KOPT-K1 (cell line): ENCODE measurements at regions not wholly inside any gene's neighbourhood (a gene's known extent, or its start where the extent isn't known, plus 50 kb on each side); places are given as distances from the start of the nearest gene placed in this dataset.

Source experiments
- H3K27ac ChIP-seq: fragments of 200-600 bp; sonication (generic); 2 replicates; pipeline ENCODE4 v1.5.1; 2016; ENCODE audit warnings: antibody characterized with exemption, mild to moderate bottlenecking, low read depth, low read length; ENCODE audit not compliant: poor library complexity, severe bottlenecking
- H3K36me3 ChIP-seq: fragments of 200-600 bp; sonication (generic); 2 replicates; pipeline ENCODE4 v1.5.1; 2017; ENCODE audit warnings: antibody characterized with exemption, mild to moderate bottlenecking, low read length, moderate library complexity; ENCODE audit not compliant: insufficient read depth
- H3K9me3 ChIP-seq: fragments of 200-600 bp; sonication (generic); 2 replicates; pipeline ENCODE4 v1.5.1; 2017; ENCODE audit warnings: antibody characterized with exemption, low read length, mild to moderate bottlenecking; ENCODE audit not compliant: insufficient read depth, poor library complexity, severe bottlenecking

GRCh38 chr6:100255701-100256100, 209.0 kb downstream of the SIM1 start:
- H3K27ac ChIP-seq = no peak overlapping the region
- H3K9me3 ChIP-seq = no peaks in the 10 kb centered on the region
- no peaks in the 10 kb centered on the region for H3K36me3 ChIP-seq

GRCh38 chr6:100247123-100247522, 217.6 kb downstream of the SIM1 start:
- Histone ChIP-seq H3K27ac (no peak overlapping the region), H3K36me3 (no peaks in the 10 kb centered on the region), H3K9me3 (no peaks in the 10 kb centered on the region)

DNA sequence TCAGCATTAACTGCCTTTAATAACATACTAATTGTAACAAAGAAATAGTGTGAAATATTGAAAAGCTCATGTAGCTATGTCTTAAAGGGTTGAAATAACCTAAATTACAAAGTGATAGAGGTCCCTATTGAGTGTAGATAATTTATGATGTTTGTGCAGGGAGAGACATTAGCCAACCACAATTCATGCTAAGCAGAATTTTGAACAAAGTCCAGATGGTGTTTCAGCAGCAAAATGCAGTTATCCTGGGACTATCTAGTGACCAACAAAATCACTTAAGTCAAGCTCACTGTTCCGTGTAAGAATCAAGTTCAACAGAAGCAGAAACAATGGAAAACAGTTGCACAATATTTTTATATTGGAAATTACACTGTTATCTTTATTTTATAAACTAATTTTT, 218.5 kb downstream of the SIM1 start:
- Histone ChIP-seq H3K27ac (no peak overlapping the region), H3K9me3 (no peaks in the 10 kb centered on the region), H3K36me3 (no peaks in the 10 kb centered on the region)

- H3K36me3 ChIP-seq = no peaks in the 10 kb centered on the region
- no peaks in the 10 kb centered on the region for H3K9me3 ChIP-seq
- no peak overlapping the region for H3K27ac ChIP-seq
Observed at GRCh38 chr6:100240798-100241197, 223.9 kb downstream of the SIM1 start.

DNA sequence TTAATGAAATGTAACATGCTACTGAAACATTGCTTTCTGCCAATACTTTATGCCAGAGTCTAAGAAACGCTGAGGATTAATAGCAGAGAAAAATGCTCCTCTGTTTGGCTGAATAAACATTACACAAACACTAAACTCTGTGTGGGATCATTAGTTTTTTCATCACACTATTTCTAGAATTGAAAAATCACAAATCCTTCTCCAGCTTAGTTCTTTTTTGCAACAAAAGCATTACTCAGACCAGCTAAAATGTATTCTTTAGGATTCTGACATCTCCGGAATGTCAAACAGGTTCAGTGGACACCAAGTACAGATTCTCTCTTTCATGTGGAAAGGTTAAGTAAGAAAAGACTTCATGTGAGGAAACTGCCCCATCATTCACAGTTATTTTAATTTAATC, 226.9 kb downstream of the SIM1 start:
- H3K9me3 ChIP-seq = no peaks in the 10 kb centered on the region
- H3K36me3 ChIP-seq = no peaks in the 10 kb centered on the region
- no peak overlapping the region for H3K27ac ChIP-seq

- H3K27ac ChIP-seq = no peak overlapping the region
- no peaks in the 10 kb centered on the region for H3K36me3 ChIP-seq
- no peaks in the 10 kb centered on the region for H3K9me3 ChIP-seq
Observed at GRCh38 chr6:100236389-100236788, 228.3 kb downstream of the SIM1 start.

DNA sequence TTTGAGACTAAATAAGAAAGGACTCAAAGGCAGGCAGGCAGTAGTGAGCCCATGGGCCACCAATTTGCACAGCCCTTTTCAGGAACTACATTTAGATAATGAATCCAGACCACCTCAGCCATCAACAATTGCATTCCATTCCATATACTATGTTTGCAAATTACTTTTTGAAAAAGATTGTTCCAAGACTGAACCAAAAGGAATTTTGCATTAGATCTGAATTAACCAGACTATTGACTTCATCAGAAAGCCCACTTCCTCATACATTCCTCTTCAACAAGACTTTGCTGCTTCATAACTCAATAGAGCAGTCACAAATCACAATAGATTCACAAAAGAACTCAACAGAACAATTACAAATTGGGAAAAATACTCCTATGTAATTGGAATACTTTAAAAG, 229.1 kb downstream of the SIM1 start:
- no peaks in the 10 kb centered on the region for H3K36me3 ChIP-seq
- no peak overlapping the region for H3K27ac ChIP-seq
- H3K9me3 ChIP-seq = no peaks in the 10 kb centered on the region

DNA sequence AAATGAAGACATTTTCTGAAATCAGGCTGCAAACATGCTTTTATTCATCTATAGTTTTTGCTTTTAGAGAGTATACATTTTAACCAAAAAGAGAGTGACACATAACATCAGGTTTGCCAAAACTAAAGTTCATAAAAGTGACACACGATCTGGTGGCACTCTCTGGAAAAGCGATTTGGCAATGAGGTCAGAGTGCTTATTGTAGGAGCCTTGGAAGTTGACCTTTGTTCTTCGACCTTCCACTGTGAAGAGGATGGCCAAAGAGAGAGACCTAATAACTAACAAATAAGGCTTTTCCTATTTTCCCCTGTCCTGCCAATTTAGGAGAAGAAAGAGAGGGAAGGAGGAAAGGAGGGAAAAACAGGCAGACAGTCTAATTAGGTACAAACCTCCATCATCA, 230.1 kb downstream of the SIM1 start:
- Histone ChIP-seq H3K27ac (no peak overlapping the region), H3K9me3 (no peaks in the 10 kb centered on the region), H3K36me3 (no peaks in the 10 kb centered on the region)

GRCh38 chr6:100232781-100233573, 231.7 kb downstream of the SIM1 start:
- no peak overlapping the region for H3K27ac ChIP-seq
- H3K9me3 ChIP-seq = no peaks in the 10 kb centered on the region
- no peaks in the 10 kb centered on the region for H3K36me3 ChIP-seq

GRCh38 chr6:100230953-100231316, 233.8 kb downstream of the SIM1 start:
- Histone ChIP-seq H3K36me3 (no peaks in the 10 kb centered on the region), H3K9me3 (no peaks in the 10 kb centered on the region), H3K27ac (no peak overlapping the region)

- H3K9me3 ChIP-seq = no peaks in the 10 kb centered on the region
- H3K36me3 ChIP-seq = no peaks in the 10 kb centered on the region
- H3K27ac ChIP-seq = no peak overlapping the region
Observed at GRCh38 chr6:100230115-100230952, 234.4 kb downstream of the SIM1 start.

DNA sequence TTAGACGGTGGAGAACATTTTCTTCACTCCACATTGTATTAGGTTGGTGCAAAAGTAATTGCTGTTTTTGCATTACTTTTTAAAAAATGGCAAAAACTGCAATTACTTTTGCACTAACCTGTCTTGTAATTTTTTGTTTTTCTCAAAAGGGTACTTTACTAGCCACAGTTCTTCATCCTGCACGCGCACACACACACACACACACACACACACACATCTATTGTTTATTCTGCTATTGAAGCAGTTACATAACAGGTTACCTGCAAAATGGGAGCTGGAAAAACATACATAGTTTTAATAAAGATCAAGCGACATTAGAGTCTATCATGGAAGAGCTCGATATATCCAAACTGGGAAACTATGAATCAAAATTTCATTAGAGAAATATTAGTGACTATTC, 235.2 kb downstream of the SIM1 start:
- H3K27ac ChIP-seq = peak overlapping the region; percentile 70
- no peaks in the 10 kb centered on the region for H3K36me3 ChIP-seq
- H3K9me3 ChIP-seq = no peaks in the 10 kb centered on the region

DNA sequence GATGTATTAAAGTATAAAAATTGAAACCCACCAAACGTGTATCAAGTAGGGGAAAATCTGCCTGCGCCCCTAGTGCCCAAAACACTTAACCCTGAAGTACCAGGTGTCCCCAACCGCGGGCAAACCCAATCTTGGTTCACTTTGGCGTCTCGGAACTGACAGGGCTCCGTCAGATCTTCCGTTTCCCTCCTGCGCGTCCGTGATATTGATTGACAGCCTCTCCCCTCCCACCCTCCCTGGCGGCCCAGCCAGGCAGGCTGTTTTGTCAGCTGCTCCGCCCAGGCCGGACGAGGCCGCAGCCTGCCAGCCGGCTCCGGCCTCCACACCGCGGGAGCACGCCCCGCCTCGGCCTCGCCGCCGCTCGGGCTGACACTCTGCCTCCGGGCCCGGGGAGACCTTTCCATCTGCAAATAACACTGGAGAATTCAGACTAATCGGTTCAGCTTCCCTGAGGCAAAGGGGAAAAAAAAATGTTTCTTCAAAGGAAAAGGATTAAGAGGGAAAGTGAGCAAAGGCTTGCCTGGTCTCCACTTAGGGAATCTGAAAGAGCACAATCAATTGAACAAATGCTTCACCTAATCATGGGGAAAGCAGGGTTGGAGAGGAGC, 234.9 kb upstream of the MCHR2 start:
- no peaks in the 10 kb centered on the region for H3K36me3 ChIP-seq
- no peaks in the 10 kb centered on the region for H3K9me3 ChIP-seq
- H3K27ac ChIP-seq = peak overlapping the region; percentile 70

DNA sequence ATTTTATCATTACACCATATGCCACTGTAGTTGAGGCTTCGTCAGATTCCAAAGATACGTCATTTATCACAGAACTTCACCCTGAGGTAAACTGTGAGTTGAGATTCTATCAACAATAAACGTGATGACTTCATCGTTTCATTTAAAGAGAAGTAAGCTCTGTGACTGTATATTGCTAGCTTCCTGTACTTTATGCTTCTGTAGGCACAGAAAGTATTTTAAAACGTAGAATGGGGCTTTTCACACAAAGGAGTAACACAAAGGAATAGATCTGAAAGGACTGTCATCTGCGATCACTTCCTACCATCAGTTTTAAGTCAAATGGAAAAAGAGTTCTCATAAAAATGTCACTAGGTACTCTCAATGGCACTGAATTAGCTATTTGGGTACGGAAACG, 234.4 kb upstream of the MCHR2 start:
- Histone ChIP-seq H3K27ac (peak overlapping the region; percentile 70), H3K36me3 (no peaks in the 10 kb centered on the region), H3K9me3 (no peaks in the 10 kb centered on the region)

- Histone ChIP-seq H3K27ac (no peak overlapping the region), H3K9me3 (no peaks in the 10 kb centered on the region), H3K36me3 (no peaks in the 10 kb centered on the region)
Observed at GRCh38 chr6:100226811-100227210, 232.8 kb upstream of the MCHR2 start.
